CD4-positive, alpha-beta T cell treated with Interleukin-4 for 4 hours (primary cell): ENCODE measurements at regions not wholly inside any gene's neighbourhood (a gene's known extent, or its start where the extent isn't known, plus 50 kb on each side); places are given as distances from the start of the nearest gene placed in this dataset.
"Not testable (repeated sequence)": the region's sequence is repeated elsewhere in the genome, so short reads cannot be mapped to it uniquely, and the experiment has no call there.

Experiments used
- DNase-seq: peaks from one replicate; pipeline ENCODE4 v3.0.0-alpha.2; 2020

DNA sequence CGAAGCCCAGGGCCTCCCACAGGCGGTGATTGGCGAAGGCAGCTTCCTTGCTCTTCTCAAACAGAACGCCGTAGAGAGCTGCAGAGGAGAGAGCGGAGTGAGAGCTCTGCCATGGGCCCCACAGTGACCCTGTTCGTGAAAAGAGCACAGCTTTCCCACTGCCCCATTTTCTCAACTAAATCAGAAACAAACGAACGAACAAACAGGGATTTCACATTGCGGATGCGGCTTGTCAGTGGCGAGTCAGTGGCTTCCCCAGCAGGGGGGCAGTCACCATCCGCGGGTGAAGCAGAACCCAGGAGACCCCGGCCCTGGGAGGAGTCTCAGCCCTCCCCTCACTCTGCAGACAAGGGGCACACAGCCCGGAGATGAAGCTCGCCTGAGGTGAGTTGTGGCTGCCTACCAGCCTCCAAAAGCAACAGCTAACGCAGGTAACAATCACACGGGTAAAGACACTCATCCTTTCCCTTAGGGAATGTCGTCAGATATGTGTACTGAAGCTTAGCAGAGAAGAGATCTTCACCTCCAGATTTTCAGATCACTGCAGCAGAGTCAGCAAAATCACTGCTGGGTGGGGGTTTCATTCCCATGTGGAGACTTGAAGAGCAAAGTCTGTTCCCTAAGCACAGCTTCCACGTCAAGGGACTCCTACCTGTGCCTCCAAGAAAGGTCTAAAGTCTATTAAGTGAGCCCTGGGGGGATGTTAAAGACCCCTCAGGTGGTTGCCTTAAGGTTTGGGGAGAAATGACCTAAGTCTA, 51.2 kb upstream of the GPR31 start:
- no peak for DNase-seq

DNA sequence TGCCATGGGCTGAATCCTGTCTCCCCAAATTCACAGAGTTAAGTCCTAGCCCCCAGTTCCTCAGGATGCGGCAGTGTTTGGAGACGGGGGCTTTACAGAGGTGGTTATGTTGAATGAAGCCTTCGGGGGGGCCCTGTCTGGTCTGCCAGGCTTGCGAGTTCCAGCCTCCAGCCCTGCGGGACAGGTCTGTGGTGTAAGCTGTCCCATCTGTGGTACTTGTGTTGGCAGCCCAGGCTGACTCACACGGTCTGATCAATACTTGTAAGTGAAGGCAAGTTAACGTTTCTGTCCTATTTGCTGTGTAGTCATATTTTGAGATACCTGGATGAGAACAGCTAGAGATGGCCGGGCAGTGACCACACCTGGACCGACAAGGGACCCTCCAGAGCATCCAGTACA, 51.8 kb upstream of the GPR31 start:
- DNase-seq: no peak

DNA sequence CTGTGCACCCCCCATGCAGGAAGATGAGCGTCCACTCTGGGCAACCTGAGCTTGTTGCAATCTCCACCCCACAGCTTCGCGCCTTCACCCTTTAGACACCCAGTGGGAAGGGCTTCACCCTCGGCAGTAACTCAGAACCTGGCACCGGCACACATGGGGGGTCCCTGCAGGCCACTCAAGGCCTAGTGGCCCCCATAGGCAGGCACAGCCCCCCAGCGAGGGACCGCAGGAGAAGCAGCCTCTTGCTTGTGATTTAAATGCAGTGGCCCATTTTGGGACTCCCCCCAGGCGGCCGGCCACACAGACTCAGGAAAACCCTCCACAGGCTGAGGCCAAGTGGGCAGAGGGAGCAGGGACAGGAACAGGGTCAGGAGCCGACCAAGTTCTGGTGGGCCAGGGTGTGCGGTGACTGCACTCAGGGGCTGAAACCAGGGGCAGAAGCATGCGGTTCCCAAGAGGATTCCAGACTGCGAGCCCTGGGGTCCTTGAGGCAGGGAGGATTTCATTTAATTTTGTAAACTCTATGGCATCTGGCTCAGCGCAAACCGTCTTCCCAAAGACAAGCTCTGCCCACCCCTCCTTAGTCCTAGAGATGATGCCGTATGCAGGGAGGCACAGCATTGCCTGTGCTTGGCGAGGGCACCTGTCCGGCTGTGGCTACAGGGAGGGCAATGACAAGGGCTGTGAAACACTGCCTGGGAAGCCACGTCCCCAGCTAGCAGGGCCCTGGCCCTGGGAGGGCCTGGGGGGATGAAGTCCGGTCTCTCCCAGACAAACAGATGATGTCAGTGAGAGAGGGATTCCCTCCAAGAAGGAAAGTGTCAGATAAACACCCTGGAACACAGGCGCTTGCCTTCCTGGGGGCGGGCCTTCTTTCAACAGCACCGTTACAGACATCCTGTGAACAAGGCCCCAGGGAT, 52.9 kb upstream of the GPR31 start:
- no peak for DNase-seq

DNA sequence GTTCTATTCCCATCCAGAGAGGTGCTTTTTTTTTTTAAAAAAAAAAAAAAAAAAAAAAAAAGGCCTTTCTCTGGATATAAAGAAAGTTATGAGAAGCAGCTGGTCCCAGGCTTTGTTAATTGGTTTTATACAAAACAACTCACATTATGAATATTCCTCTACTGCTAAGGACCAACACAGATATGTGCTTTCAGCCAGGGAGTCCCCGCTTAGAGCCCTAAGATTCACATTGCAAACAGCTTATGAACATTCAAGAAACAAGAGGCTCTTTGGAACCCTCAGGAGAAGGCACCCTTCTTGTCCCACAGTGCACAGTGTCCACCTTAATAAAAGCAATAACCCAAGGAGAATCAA, 53.5 kb upstream of the GPR31 start:
- no peak for DNase-seq

DNA sequence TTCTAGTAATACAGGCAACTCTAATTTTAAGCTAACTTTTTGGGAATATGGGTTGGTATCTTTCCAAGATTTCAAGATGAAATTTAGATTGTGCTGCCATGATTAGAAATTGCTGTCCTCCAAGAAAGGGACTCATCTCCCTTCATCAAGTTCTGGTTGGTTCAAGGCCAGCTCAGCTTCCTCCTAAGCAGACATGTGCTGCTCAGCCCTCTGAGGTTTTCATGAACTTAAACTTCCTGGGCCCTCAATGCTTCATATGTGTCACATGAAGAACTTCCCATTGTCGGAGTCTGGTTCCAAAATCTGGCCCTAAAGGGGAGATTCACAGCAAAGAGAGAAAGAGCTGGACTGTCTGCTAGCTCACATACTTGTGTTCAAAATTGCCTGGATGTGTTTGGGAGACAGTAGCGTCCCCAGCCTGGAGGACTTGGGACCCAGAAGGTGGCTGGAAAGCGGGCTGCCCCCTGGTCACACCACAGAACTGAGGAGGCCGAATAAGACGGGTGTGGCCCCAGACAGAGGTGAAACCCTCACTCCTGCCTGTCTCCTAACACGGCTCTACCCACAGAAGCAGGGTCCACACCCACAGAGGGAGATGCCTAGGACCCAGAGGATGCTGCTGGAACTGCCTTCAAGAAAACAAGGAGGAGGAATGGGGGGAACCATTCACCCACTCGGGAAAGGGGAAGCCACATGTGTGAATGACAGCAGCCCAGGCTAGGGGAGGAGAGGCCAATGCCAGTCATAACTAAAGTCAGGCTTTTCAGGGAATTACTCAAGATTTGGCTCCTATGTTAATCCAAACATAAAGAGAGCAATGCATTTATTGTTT, 54.3 kb upstream of the GPR31 start:
- no peak for DNase-seq

DNA sequence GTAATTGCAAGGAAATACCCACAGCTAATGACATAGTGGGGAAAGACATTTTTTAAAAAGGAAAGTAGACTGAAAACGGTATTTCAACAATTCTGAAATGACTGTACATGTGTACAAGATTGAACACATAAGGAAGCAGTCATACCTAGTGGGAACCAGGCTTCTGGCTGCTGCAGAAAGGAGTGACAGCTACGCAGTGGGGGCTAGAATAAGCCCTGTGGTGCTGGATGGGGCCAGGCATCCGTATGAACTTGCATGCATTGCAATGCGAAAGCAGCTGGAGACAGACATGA, 54.9 kb upstream of the GPR31 start:
- DNase-seq: no peak

DNA sequence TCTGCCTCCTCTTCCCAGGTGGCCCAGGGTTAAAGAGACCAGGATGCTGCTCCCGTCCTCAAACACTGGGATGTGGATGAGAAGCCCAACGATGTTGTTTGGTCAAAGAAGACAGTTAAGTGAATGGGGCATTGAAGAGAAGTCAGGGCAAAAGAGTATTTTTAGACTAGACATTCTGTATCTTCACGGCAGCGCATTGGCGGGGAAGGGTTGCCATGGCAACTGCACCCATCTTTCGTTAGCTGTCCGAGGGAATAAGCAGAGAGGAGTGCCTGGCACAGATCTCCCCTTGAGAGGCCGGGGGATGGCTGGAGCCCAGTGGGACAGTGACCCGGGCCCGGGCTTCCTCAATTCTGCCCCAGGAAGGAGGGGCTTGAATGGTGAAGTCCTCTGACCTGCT, 56.4 kb upstream of the GPR31 start:
- no peak for DNase-seq

DNA sequence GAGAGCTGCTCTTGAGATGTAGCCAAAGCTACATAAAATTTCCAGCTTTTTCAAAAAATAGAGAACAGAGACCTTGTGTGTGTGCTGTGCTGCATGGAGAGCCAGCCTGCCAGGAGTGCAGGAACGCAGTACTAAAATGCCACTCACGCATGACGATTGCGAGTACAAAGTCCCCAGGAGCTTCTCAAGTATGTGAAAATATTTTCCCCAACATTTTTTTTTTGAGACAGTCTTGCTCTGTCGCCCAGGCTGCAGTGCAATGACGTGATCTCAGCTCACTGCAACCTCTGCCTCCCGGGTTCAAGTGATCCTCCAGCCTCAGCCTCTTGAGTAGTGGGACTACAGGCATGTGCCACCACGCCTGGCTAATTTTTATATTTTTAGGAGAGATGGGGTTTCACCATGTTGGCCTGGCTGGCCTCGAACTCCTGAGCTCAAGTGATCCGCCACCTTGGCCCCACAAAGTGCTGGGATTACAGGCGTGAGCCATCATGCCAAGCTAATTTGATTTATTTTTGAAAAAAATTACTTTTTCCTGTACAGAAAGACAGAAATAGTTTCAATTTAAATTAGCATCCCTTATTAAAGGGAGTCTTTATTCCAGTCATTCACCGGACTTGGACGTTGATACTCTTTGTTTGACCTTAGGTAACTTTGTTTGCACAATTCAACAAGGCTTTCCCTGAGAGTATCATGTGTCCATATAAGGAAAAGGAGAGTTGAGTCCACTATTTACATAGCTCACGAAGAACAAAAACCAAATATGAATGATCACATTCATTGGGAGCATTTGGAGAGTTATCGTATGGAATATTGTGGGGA, 57.9 kb upstream of the GPR31 start:
- DNase-seq: not testable (repeated sequence)

DNA sequence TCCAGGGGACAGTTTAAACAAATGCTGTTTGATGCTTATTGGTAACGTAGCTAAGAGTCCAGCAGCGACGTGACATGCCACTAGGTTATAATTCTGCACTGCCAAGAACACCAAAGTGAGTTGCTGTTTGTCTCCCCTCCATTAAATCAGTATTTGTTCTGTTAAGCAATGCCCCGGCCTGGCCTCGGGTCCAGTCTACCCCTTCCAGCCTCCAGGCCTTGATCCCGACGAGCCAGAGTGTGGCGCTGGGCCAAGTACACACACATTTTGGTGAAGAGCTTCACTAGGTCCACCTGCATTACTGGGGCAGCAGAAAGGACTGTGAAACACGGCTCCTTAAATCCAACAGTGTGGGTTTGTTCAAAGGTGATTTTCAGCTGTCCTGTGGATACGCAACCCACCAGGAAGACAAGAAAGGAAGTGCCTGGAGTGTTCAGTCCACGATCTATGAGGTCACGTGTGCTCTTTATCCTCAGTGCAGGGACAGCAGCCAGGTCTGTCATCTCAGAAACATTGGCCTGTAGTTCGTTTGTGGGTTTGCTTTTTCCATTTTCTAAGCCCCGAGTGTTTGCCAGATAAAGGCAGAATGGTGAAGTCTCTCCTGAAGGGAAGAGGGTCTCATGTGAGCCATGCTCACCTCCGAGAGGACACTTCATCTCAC, 58.7 kb upstream of the GPR31 start:
- not testable (repeated sequence) for DNase-seq

DNA sequence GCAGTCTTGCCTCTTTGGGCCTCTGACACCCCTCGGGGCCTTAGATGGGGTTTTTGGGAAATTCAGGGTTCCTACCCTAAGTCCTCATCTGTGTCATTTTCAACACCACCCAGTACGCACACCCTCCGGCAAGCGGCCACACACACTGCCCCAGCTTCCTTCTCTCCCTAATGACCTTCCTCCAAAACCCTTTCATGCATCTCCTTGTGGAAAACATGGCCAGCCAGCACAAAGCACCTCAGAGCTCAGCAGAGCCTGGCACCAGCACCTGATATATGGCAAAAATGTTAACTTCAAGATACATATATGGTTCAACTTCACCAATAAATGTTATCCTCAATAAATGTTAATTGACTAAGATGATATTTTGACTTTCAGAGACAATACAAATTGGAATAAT, 59.3 kb upstream of the GPR31 start:
- not testable (repeated sequence) for DNase-seq

DNA sequence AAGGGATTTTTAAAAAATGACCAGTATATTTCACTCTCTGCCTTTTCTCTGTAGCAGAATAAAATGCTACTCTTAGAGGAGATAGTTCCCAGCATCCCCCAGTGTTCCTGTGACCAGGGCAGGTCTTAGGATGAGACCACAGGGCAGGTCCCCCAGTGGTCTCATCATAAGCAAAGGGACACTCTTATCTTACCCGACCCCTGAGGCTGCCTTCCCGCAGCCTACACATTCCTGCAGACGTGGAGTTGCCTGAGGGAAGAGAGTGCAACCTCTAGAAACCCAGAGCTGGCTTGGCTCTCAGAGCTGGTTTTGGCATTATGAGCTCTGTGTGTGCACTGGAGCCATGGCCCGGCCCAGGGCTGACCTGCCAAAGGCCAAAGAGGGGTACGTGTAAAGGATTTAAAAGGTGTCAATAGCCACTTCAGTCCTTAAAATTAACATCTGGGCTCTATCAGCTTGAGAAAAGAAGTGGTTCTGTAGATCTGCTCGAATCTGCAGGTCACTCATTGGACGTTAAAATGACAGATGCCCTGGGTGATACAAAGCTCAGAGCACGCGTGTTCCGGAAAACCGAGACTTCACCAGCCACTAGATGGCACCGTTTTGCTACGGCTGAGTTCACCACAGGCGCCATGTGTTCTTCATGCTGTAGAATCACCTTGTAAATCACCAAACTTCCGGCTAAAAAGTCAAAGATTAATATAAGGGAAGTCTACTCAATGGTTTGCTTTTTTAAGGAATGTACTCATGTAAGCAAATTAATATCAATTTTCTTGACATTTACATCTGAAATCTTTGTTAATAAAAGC, 60.4 kb upstream of the GPR31 start:
- peak; percentile 32 for DNase-seq

DNA sequence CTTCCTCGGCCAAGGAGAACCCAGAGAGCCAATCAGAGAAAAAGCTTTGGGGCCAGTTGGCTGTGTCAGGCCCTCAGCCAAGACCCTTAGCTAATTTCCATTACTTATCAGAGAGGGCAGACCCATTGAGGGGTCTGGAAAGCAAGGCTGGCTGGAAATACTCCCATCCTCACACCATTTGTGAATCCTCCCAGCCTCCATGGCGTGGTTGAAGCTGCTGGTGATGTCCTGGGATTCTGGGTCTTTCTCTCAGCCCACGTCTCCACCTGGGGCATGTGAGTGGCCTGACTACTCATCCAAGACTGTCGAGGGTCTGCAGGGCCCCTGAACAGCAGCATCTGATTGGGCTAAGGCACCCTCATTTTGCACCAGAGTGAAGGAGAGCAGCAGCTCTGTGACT, 61.3 kb upstream of the GPR31 start:
- DNase-seq: not testable (repeated sequence)

DNA sequence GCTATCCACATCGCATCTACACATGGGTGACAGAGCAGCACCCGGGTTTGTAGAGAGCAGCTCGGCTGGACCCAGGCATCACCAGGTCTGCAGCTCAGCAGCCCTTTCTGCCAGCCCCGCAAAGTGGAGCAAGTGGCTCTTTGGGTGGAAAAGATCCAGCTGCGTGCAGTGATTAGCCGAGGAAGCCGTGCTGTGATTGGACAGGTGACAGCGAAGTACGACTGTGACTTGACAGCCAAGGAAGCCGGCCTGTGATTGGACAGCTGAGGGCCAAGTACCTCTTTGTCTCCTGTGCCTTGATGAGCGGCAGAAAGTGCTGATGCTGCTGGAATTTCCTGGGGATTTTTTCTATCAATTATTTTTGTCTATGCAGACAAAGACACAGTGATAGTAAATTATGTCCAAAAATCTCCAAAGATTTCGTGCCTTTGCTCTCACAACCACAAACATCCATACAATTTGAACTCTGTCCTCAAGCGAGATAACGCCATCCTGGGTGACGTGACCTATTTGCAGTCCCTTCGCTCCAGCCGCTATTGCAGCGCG, 62.3 kb upstream of the GPR31 start:
- DNase-seq: no peak

DNA sequence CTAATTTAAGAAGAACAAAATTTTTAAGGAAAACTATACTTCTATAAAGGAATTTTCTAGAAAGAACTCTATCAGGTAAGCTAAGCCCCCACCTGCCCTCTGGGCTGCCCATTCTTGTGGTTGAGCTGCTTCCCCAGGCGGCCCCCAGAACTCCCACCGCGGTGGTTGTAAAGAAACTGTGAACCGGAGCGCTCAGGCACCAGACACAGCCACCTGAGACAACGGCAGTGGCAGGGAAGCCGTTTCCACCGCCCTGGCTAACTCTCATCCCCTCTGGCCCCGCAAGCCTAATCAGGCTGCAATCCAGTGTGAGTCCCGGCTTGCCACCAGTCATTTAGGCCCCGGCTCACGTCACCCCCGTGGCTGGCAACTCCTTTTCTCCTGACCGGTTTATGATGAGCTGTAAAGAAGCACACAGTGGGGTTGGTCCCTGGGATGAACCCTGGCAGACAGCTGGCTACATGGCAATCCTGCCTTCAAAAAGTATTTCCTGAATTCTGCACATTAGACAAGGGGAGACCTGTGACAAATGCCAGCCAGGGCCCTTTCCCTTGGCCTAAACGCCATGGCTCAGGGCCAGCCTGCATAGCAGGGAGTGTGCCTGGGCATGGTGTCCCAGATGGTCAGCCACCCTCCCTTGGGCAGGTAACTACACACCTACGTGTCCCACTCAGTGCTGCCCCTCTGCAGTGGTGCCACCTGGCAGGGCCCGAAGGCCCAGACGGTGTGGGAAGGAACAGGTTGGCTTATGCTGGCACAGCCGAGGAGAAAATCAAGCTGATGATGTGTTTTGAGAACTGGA, 63.8 kb upstream of the GPR31 start:
- no peak for DNase-seq

DNA sequence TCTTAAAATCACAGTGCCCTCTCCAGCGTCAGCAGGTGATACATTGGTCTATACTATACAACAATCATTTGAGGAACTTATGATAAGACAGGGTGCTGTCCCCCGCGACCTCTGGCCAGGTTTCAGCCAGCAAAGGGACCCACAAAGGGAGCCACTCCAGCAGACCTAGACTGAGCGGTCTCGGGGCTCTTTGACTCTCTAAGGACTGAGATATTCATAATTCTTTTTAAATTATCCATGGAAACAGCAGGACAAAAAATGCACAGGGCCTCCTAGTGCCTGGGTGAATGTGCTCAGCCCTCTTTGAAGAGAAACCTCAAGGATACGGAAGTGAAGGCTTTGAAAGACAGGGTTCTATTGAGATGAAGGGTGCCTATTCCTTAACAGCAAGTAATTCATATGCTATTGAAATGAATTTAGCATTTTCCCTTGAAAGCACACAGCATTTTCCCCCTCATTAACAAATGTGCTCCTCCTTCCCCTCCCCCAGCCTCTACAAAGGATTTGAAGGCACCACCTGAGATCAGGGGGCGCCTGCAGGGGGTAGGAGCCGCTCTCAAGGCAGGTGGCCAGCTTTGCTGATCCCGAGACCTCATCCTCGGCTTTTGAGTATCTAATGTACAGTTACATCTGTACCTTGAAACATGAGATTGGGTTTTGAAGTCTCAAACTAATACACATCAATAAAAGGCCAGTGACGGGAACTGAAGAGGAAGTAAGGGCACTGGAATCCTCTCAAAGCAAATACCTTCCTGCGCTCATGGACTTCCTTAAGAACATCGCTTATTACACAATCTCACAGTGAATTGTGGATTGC, 65.3 kb upstream of the UNC93A start:
- not testable (repeated sequence) for DNase-seq

DNA sequence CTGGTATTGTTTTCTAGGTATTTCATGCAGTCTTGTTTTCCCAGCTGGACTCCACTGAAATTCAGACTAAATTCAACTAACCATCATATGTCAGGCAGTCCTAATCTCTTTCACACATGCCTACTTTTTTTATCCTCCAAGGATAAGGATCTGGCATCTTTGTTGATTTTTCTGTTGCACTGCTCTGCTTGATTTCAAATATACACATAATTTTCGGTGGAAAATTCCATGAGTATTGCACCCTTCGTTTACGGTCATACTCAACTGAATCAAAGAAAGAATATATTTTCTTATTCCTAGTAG, 64.8 kb upstream of the UNC93A start:
- no peak for DNase-seq

DNA sequence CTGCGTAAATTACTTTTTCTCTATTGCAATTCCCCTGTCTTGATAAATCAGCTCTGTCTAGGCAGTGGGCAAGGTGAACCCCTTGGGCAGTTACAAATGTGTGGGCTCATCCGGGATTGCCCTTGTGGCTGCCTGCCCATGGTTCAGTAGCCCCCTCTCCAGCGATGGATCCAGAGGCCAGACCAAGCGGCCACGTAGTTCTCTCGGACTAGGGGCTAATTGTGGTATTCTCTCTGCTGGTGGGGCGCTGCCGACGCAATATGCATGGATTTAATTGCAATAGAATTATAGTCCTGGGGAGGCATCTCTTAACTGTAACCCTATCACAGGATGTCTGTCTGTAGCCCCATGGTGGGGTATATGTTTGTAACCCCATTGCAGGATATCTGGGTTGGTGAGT, 64.3 kb upstream of the UNC93A start:
- no peak for DNase-seq

DNA sequence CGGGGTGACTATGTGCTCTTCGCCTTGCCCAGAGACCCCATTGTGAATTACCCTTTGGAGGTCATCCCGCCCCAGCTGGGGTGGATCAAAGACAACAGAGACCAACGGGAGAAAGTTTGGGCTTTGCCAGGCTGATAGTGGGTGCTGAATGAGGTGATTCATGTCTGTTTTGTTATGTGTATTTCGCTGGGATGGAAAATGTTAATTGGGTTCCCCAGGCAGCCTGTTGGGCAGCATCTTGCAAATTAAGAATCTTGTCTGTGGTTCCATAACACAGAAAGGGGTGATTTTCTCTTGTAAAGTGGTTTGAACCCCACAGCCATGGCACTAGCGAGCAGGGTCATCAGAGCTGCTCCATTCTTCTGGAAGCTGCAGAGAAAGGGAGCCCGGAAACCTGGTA, 63.1 kb upstream of the UNC93A start:
- no peak for DNase-seq

DNA sequence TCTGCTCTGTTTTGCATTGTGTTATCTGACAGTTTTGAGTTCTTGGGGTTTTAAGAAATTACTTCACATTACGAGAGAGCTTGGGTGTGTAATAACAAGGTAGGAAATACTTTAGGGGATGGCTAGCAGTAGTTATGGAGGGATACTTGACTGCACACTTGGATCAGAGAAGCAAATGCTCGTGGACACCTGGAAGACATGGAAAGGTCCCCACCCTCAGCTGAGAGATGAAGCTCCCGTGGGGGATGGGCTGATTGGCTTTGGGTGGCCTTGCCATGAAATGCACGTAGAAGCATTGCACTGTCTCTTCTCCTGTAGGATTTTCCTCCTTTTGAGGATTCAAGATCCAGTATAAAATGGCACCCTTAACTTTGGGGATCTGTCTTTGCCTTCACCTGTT, 61.5 kb upstream of the UNC93A start:
- DNase-seq: no peak
